ENCODE measurements at regions not wholly inside any gene's neighbourhood (a gene's known extent, or its start where the extent isn't known, plus 50 kb on each side); places are given as distances from the start of the nearest gene placed in this dataset.

GRCh38 chr3:162547321-162547720 lies 1050.7 kb downstream of the OTOL1 start:
- TF ChIP-seq EP300 (IDR thresholded peaks at IDR 0.05) = no peak
- no peak for TF ChIP-seq POLR2A (IDR thresholded peaks at IDR 0.05)
- TF ChIP-seq CTCF (IDR thresholded peaks at IDR 0.05) = no peak
- no peaks in the 10 kb centered on the region for H3K27me3 ChIP-seq
- H3K9me3 ChIP-seq = no peaks in the 10 kb centered on the region
- H3K4me3 ChIP-seq = no peak overlapping the region
- H3K4me1 ChIP-seq = no peaks in the 10 kb centered on the region
- WGBS, 2 donors = 94 to 95% methylated on average over 3 of the region's 3 CpGs
- DNase-seq (ENCODE audit: low spot score in 2 of 2) = no peak
- H3K27ac ChIP-seq = no peak overlapping the region
- no peaks in the 10 kb centered on the region for H3K36me3 ChIP-seq

- H3K27me3 ChIP-seq = no peaks in the 10 kb centered on the region
- no peak for DNase-seq (ENCODE audit: low spot score in 2 of 2)
- H3K4me1 ChIP-seq = no peaks in the 10 kb centered on the region
- WGBS, 2 donors = 54 to 58% methylated on average over 3 of the region's 3 CpGs
- no peaks in the 10 kb centered on the region for H3K36me3 ChIP-seq
- no peak overlapping the region for H3K4me3 ChIP-seq
- no peaks in the 10 kb centered on the region for H3K9me3 ChIP-seq
- no peak for TF ChIP-seq POLR2A (IDR thresholded peaks at IDR 0.05)
- no peak for TF ChIP-seq CTCF (IDR thresholded peaks at IDR 0.05)
- TF ChIP-seq EP300 (IDR thresholded peaks at IDR 0.05) = no peak
- no peak overlapping the region for H3K27ac ChIP-seq
Observed at GRCh38 chr3:162555761-162556160, 1059.2 kb downstream of the OTOL1 start.

- Histone ChIP-seq H3K4me3 (no peak overlapping the region), H3K9me3 (no peaks in the 10 kb centered on the region), H3K27ac (no peak overlapping the region), H3K4me1 (no peaks in the 10 kb centered on the region), H3K27me3 (no peaks in the 10 kb centered on the region), H3K36me3 (no peaks in the 10 kb centered on the region)
- 83 to 90% methylated on average over 3 of the region's 3 CpGs for WGBS, 2 donors
- TF ChIP-seq CTCF (IDR thresholded peaks at IDR 0.05) (no peak), POLR2A (IDR thresholded peaks at IDR 0.05) (no peak), EP300 (IDR thresholded peaks at IDR 0.05) (no peak)
- DNase-seq (ENCODE audit: low spot score in 2 of 2) = no peak
Observed at GRCh38 chr3:162558016-162558415, 1061.4 kb downstream of the OTOL1 start.

GRCh38 chr3:162568706-162569105 lies 1072.1 kb downstream of the OTOL1 start:
- DNase-seq (ENCODE audit: low spot score in 2 of 2) = no peak
- Histone ChIP-seq H3K4me3 (no peak overlapping the region), H3K36me3 (no peaks in the 10 kb centered on the region), H3K9me3 (no peaks in the 10 kb centered on the region), H3K27ac (no peak overlapping the region), H3K4me1 (no peaks in the 10 kb centered on the region), H3K27me3 (no peaks in the 10 kb centered on the region)
- WGBS, 2 donors = 73 to 74% methylated on average over 2 of the region's 2 CpGs
- no peak for TF ChIP-seq EP300 (IDR thresholded peaks at IDR 0.05)
- no peak for TF ChIP-seq CTCF (IDR thresholded peaks at IDR 0.05)
- no peak for TF ChIP-seq POLR2A (IDR thresholded peaks at IDR 0.05)

- Histone ChIP-seq H3K36me3 (no peaks in the 10 kb centered on the region), H3K4me1 (no peaks in the 10 kb centered on the region), H3K4me3 (no peak overlapping the region), H3K9me3 (no peaks in the 10 kb centered on the region), H3K27me3 (no peaks in the 10 kb centered on the region), H3K27ac (no peak overlapping the region)
- TF ChIP-seq EP300 (IDR thresholded peaks at IDR 0.05) (no peak), POLR2A (IDR thresholded peaks at IDR 0.05) (no peak), CTCF (IDR thresholded peaks at IDR 0.05) (no peak)
- no peak for DNase-seq (ENCODE audit: low spot score in 2 of 2)
- 26 to 29% methylated on average over 3 of the region's 3 CpGs for WGBS, 2 donors
Observed at GRCh38 chr3:162569314-162569713, 1072.7 kb downstream of the OTOL1 start.

Measured in tibial nerve (tissue), 4 donors.